ENCODE measurements at regions not wholly inside any gene's neighbourhood (a gene's known extent, or its start where the extent isn't known, plus 50 kb on each side); places are given as distances from the start of the nearest gene placed in this dataset.

DNA sequence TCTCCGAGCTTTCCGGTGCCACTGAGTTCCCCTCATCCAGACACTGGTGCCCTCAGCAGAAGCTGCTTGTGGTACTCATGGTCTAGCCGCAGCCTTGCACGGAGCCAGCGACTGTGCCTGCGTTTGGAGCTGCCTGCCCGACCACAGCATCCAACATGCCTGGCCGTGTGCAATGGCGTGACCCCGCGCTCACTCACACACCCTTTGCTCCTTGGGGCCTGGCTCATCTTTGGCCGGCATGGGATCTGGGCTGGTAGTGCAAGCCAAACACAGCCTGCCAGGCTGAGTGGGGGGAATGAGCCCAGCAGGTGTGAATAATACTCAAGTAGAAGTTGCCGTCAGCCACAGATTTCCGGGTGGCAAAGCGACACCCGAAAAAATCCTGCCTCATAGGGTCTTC, 1178.7 kb upstream of the GBE1 start:
- no peak for DNase-seq (ENCODE audit: low read depth)

DNA sequence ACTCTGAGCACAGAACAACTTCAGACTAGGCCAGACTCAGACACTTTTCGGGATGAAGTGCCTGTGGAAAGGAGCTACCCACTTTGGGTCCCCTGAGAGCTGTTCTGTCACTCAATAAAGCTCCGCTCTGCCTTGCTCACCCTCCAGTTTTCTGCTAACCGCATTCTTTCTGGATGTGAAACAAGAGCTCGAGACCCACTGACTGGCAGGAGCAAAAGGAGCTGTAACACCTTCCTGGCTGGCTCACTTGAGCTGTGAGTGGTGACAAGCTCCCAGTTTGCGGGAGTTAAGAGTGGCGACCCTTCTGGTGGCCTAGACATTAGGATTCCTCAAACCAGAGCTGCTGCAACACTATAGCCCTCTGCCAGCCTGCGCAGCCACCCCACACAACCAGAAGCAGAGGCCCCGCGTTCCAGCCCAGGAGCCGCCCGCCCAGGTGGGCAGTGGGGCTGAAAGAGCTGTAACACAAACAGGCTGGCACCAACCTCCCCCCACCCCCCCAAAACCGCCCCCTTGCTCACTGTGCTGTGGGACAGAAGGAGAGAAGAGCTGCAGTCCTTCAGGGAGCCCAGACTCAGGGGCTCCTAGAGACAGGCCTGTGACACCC, 1178.1 kb upstream of the GBE1 start:
- no peak for DNase-seq (ENCODE audit: low read depth)

DNA sequence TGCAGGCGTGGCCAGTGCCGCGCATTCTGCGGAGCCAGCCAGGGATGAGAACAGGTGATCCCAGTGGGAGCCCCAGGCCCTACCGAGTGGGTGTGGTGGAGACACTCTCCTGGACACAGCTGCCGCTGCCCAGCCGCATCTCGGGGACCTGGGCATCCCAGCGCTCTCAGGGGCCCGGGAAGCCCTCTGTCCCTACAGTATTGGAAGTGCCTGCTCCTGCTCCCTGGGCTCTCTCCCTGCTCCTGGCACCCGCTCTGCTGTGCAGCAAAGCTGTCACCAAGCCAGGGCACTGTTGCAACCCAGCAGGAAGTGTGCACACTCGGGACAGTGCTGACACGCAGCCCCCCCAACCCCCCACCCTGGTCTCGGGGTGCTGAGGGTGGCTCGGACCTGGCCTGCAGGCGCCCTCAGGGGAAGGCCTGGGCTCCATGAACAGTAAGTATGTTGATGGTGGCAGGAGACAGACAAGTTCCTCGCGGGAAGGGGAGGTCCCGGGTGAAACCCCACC, 1177.4 kb upstream of the GBE1 start:
- no peak for DNase-seq (ENCODE audit: low read depth)

DNA sequence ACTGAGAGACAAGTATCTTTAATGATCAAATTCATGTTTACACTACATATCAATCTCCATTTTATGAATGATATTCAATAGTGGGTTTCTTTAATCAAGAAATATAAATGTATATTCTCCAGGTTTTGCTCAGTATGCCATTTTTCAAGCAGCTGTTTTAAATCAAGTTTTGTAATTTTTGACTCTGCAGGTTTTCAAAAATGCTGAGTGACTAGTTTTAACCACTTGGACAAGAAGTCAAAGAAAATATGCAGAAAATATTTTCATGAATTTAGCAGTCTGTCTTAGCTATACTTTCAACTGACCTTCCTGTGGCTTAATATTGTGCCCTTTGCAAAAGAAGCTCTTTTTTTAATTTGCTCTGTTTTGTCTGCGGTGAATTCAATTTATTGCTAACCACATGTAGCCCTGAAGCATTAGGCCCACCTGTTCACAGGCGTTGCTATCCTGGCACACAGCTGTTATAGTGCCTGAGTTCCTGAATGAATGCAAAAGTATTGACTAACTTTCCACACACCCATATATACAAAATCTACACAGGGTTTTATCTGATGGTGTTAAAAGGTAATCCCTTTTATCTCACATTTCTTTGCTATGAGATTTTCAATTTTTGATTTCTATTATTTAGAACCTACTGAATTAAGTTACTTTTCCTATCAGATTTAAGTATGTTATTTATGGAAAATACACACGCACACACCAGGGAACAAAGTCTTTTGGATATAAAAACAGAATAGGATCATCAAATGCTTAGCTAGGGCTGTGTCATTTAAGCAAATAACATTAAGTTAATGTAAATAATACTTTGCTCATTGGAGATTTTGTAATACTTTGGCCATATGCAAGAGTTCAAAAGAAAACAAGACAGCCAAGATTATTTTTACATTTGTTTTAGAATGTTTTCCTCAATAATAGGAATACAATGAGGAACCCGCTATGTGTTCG, 1166.1 kb upstream of the GBE1 start:
- DNase-seq (ENCODE audit: low read depth) = no peak

DNA sequence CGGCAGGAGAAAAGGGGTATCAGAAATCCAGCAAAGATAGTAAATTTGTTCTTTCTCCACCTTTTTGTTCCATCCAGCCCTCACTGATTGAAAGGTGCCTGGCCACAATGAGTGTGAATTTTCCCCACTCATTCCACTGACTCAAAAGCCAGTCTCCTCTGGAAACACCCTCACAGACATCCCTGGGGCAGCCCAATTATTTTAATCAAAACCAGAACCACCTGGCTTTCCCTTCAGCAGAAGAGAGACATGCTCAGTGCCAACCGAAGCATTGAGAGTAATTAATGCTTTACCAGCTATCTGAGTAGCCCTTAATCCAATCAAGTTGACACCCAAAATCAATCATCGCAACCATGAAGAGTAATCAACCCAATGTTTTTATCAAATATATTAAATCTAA, 1129.6 kb upstream of the GBE1 start:
- DNase-seq (ENCODE audit: low read depth) = no peak

DNA sequence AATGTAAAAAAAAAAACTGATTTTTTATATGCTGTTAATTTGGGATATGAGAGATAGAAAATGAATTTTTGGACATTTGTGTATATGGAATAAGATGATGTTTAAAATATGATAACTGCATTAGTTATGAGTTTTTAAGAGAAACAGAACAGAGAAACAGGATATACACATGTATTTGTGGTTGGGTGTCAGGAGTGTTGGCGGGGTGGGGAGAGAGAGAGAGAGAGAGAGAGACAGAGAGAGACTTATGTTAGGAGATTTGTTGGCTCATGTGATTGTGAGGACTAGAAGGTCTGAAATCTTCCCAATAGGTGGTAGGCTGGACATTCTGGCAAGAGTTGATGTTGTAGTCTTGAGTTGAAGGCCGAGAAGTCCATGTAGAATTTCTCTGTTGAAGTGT, 1121.6 kb upstream of the GBE1 start:
- DNase-seq (ENCODE audit: low read depth) = no peak

DNA sequence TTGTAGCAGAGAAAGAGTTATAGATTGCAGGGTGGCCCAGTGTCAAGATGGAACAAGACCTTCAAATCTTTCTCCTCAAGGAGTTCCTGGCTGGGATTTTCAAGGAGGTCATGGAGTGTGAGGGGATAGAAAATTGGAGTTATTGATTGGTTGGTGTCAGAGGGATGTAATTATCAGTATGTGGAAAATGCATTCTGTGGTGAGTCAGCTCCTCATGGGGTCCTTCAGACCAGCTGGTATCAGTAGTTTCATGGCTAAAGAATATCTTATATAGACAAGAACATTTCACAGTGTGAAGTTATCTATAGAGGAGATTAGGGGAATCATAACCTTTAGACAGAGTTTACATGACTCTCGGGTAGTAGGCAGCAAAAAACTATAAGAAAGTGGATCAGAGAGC, 1114.0 kb upstream of the GBE1 start:
- no peak for DNase-seq (ENCODE audit: low read depth)

DNA sequence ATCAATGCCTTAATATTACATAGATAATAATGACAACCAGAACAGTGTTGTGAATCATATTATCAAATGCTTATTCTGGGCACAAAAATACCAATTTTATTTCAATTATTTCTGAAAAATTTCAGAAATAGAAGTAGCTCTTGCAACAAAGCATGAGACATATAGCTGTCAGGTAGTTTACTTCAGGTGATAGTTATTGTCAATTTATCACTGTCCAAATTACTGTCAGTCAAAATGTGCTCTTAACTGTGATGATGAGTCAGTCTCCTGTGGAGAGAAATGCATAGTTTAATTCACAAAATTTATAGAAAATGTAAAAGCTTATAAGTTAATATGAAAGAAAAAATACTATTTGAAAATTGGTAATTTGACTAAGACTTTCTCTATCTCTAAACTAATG, 1078.4 kb upstream of the GBE1 start:
- no peak for DNase-seq (ENCODE audit: low read depth)

DNA sequence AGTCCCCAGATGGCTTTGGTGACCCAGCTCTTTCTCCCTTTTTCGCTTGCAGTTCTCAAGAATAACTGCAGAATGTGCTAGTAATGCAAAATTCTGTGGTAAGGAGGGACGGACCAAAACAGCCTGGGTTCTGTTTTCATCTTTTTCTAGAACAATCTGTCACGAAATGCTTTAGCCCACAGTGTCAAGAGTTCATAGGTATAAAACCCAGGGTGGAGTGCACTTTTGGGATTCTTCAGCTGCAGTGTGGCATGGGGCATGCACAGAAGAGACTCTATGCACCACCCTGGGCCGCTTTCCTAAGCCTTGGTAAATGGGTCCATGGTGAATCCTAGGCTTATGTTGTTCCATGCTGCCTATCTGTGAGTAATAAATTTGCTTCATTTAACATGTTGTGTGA, 1072.7 kb upstream of the GBE1 start:
- no peak for DNase-seq (ENCODE audit: low read depth)

DNA sequence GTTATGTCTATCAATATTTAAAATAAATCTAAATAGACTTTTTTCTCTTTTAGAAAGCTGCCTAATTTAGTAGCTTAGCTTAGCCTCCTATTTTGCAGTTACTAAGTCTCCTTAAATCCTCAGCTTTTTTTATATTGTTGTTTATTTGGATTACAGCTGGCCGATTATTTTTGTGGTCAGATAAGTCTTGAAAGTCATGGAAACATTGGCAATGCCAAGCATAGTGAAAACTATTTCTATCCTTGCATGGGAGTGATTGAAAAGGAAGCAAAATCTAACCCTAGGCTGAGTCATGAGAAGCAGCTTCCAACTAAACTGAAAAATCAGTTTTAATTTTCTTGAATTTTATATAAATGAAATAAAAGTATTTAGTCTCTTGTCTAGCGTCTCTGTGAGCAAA, 1063.0 kb upstream of the GBE1 start:
- peak; percentile 22 for DNase-seq (ENCODE audit: low read depth)

DNA sequence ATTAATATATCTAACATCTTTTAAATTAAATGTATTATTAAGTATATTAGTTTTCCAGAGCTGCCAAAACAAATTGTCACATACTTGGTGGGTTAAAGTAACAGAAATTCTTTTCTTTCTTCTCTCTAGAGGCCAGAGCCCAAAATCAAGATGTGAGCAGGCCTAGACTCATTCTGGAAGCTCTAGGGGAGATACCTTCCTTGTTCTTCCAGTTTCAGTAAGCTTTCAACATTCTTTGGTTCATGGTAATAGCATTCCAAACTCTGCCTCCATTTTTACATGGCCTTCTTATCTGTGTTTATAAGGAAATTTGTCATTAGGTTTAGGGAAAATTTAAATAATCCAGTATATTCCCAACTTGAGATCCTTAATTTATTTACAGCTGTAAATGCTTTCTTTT, 1054.6 kb upstream of the GBE1 start:
- no peak for DNase-seq (ENCODE audit: low read depth)

DNA sequence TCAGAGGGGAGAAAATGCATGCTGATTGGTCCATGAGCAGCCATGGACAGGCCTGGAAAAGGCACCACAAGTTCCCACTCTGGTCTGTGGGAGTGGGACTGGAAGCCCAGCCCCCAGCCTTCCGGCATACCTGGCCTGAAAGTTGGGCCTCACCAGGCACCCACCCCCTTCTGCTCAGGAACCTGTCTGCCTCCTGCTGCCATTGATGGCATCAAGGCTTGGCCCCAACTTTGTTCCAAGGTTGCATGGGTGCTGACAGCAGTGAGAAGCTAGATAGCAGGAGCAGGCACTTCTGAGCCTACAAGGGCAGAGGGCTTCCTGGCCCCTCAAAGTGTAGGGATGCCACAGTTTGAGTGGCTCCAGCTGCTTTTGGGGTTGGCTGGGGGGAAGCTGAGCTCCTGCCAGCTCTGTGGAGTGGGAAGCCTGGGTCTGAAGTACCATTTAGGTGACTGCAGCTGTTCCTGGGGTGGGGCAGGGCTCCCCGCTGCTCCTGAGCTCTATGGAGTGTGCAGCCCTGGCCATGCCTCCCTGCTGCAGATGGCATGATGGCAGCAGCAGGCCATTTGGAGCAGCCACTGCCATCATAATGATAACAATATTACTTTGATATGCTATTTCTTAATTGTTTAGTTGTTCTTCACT, 1054.1 kb upstream of the GBE1 start:
- no peak for DNase-seq (ENCODE audit: low read depth)

DNA sequence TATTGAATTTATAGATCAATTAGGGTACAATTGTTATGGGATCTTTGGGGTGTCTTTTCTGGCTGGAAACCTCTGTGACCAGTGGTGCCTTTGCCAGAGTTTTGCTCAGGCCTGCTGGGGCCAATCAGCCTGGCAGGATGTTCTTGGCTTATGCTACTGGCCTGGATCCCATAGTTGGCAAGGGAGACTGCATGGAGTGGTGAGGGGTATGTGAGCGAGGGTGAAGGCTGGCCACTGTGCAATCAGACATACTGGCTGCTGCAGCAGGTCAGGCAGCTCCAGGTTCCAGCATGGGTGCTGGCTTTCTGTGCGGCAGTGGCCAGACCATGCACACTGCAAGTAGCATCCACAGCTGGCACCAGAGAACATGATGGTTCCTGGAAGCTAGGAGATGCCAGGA, 1053.2 kb upstream of the GBE1 start:
- DNase-seq (ENCODE audit: low read depth) = no peak

DNA sequence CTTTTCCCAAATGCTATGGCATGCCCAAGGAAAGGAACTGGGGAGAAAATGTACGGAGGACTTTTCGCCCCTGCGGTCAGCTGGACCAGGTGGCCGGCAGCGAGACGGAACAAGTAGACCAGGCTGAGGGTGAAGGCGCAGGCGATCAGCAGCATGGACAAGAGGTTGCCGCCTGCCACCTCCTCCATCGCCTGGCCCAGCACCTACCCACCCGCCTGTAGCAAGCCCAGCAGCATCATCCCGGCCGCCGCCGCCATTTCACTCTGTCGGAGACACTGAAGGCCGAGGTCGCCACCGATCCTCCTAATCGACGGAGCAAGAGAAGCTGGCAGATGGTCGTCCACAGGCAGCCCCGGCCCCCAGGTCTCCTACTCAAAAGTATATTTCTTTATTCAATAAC, 1046.3 kb upstream of the GBE1 start:
- DNase-seq (ENCODE audit: low read depth) = no peak

DNA sequence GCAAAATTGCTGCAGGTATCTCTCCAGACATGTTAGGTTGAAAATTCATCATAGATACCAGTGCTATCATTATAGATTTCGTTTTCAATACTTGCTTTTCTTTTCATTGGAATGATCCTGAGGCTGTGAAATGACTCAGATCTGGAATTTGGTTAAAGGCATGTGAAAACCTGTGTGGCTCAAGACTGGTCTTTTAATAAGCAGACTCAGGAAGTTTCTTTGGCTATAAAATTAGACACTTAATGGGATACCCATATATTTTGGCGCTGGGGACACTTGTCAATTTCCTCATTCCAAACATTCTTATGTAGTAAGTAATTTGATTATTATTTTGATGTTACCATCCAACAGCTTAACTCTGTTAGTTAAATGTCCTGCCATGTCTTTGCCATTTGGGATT, 1041.1 kb upstream of the GBE1 start:
- no peak for DNase-seq (ENCODE audit: low read depth)

DNA sequence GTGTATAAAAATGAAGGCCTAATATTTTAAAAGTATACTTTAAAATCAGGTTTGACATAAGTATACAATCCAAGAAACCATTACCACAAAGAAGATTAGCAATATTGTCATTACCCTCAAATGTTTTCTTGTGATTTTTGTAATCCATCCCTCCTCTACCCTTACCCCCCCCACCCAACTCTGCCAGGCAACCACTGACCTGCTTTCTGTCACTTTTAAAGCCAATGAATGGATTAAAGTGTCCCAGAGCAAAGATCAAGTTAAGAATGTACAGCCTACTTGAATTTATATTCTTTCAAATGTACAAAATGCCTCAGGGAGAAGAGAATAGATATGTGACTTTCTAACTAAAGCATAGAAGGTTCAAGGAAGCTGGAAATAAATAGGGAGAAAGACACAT, 1038.8 kb upstream of the GBE1 start:
- DNase-seq (ENCODE audit: low read depth) = no peak

DNA sequence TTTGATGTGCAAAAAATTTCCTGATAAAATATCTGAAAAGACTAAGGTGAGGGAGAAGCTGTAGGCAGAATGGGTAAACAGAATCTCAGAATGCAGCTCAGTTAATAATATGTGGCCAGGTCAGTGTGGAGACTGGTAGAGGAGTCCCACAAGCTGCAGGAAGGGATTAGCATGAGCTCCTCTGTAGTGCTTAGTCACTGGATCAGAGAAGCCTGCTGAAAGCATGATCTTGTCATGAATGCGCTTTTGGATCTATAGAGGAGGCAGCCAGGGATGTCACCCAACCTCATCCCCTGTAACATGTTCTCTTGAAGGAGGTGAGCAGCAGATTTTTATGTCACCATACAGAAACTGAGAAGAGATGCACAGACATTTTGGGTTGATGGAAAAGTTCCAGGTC, 1035.3 kb upstream of the GBE1 start:
- no peak for DNase-seq (ENCODE audit: low read depth)

DNA sequence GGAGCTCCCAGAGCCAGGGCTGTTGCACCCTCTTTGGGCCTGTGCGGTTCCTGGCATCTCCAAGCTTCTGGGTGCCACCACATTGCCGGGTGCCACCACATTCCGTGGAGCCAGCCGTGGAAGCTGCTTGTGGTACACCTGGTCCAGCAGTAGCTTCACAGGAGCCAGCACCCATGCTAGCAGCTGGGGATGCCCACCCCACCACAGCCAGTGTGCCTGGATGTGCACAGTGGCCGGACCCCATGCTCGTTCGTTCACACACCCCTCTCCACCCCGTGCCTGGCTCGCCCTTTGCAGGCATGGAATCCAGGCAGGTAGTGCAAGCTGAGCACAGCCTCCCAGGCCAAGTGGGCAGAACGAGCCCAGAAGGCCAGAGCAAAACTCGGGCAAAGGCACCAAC, 1029.8 kb upstream of the GBE1 start:
- DNase-seq (ENCODE audit: low read depth) = no peak

DNA sequence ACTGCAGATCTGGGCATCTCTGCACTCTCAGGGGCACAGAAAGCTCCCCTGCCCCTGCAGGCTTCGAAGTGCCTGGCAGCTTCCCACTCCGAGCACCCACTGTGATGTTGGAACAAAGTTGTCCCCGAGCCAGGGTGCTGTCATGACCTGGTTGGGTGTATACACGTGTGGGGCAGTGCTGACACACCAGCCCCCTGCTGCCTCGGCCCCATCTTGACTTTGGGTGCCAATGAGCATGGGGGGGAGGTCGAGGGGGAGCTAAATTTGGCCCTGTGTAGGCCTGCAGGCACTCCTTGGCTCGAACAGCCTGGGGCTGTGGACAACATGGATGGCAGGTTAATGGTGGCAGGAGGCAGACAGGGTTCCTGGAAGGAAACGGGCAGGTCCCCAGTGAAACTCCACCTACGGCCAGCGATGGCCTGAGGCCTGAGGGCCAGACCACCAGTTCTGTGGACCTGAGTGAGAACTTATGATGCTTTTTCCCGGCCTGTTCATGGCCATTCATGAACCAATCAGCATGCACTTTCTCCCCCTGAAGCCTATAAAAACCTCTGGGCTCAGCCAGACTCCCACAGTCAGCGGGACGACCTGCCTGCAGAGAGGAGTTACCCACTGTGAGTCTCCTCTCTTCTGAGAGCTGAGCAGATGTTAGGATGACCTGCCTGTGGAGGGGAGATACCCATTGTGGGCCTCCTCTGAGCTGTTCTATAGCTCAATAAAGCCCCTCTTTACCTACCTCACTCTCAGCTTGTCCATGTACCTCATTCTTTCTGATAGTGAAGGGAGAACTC, 1029.1 kb upstream of the GBE1 start:
- no peak for DNase-seq (ENCODE audit: low read depth)

DNA sequence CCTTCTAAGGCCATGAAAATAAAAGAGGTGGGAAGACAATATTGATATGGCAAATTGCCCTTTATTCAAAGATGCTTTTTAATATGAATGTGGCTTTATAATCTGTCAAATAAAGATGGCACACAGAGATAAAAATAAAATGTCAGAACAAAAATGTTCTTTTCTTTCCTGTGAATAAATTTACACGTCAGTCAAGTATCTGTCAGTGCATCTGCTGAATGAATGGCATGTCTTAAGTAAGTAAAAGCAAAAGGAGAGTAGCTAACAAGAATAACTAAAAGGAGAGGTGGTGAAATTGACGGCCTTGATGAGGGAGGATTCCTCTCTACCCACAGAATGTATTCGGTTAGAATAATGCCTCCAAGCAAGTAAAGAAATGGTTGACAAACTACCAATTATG, 1021.7 kb upstream of the GBE1 start:
- DNase-seq (ENCODE audit: low read depth) = no peak

DNA sequence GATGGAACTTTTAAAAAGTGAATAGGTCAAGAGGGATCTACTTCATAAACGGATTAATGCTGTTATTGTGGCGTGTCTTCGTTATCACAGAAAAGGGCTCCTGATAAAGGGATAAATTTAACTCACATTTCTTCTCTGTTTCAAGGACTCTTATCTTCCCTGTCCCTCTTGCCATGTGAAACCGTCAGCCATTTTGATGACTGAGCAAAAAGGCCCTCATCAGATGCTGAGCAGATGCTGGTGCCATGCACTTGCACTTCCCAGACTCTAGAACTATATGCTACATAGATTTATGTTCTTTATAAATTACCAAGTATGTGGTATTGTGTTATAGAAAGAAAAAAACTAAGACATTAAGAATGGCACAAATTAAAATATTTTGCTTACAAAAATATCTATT, 1011.8 kb upstream of the GBE1 start:
- no peak for DNase-seq (ENCODE audit: low read depth)

DNA sequence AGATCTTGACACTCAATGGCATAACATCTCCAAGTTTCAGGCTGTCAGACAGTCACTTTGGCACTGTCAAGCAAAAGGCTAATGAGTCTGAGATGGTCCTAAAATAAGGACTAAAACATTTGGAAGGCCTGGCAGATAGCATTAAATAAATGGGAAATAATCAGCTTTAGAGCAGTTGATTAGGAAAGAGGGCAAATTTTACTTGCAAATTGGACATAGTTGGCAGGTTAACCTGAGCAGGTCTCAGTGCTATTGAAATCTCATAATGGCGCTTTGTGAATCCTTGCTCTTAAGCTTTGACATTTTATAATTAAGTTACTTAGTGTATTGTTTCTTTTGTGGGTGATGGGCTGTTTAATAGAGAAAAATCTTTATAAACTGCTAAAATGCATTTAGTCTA, 1003.1 kb upstream of the GBE1 start:
- DNase-seq (ENCODE audit: low read depth) = no peak

Measured in fibroblast of gingiva (primary cell).